ENCODE measurements at regions not wholly inside any gene's neighbourhood (a gene's known extent, or its start where the extent isn't known, plus 50 kb on each side); places are given as distances from the start of the nearest gene placed in this dataset.

- Mint-ChIP-seq H3K36me3 (ENCODE audit: low read depth) (no peaks in the 10 kb centered on the region), H3K4me3 (no peak overlapping the region), H3K27me3 (ENCODE audit: insufficient read depth, low read depth, poor library complexity) (no peaks in the 10 kb centered on the region), H3K4me1 (no peaks in the 10 kb centered on the region), H3K9me3 (no peaks in the 10 kb centered on the region), H3K27ac (no peak overlapping the region)
- no peaks in the 10 kb centered on the region for H4K20me1 ChIP-seq (replicated peaks; ENCODE audit: insufficient read depth)
- TF ChIP-seq POLR2AphosphoS5 (IDR thresholded peaks at IDR 0.05; ENCODE audit: low read depth) (no peak), CREB1 (CRISPR knock-in tag; IDR thresholded peaks at IDR 0.05; ENCODE audit: low read depth) (no peak), EZH2phosphoT487 (IDR thresholded peaks at IDR 0.05; ENCODE audit: unreplicated experiment) (no peak), EZH2 (IDR thresholded peaks at IDR 0.05; ENCODE audit: low read depth, unreplicated experiment) (no peak), JUNB (IDR thresholded peaks at IDR 0.05; ENCODE audit: unreplicated experiment) (no peak), ZNF114 (CRISPR knock-in tag; IDR thresholded peaks at IDR 0.05) (no peak), STAT1 (IDR thresholded peaks at IDR 0.05; ENCODE audit: unreplicated experiment) (no peak), ZNF462 (CRISPR knock-in tag; IDR thresholded peaks at IDR 0.05) (no peak), ZNF331 (CRISPR knock-in tag; IDR thresholded peaks at IDR 0.05; ENCODE audit: low read depth) (no peak)
- DNase-seq (ENCODE audit: low spot score) (no peak), ATAC-seq (no peak)
- H3K79me2 ChIP-seq (replicated peaks; ENCODE audit: insufficient read depth), result no peaks in the 10 kb centered on the region
- no peaks in the 10 kb centered on the region for H3K36me3 ChIP-seq (ENCODE audit: insufficient read depth)
- no peak overlapping the region for H3K4me2 ChIP-seq
- H3K27me3 ChIP-seq (ENCODE audit: insufficient read depth), result no peaks in the 10 kb centered on the region
- H2AFZ ChIP-seq, result no peak overlapping the region
- H3K4me3 ChIP-seq, result no peak overlapping the region
- no peaks in the 10 kb centered on the region for H3K4me1 ChIP-seq (ENCODE audit: insufficient read depth)
- H3K27ac ChIP-seq (ENCODE audit: low read depth), result no peak overlapping the region
- H3F3A ChIP-seq (replicated peaks; ENCODE audit: low read depth), result no peaks in the 10 kb centered on the region
- no peaks in the 10 kb centered on the region for H3K9me2 ChIP-seq (ENCODE audit: insufficient read depth)
Measured at GRCh38 chr11:25408146-25408545, 911.3 kb downstream of the LUZP2 start.

All from GM23338 (cell line).